Inflammatory macrophage treated with lipopolysaccharide for 4 hours (primary cell): ENCODE measurements at regions not wholly inside any gene's neighbourhood (a gene's known extent, or its start where the extent isn't known, plus 50 kb on each side); places are given as distances from the start of the nearest gene placed in this dataset.
"Not testable (repeated sequence)": the region's sequence is repeated elsewhere in the genome, so short reads cannot be mapped to it uniquely, and the experiment has no call there.

Experiments
- DNase-seq: peaks from one replicate; pipeline ENCODE4 v3.0.0-alpha.2; 2020

DNA sequence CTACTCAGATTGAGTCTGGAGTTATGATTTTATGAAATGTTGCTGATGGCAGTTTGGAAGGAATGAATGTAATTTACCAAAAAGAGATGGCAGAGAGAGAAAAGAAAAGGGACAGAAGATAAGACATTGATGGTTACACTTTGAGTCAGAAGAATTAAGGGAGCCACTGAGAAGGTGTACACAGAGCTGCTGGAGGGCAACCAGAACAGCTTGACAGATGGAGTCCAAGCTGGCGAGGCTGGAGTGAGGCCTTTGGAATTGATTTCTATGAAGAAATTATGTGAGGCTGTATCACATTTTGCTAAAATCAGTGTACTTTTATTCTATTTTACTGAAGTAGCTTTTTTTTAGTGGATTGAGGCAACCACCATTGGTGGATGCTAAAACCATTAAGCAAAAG lies 740.5 kb downstream of the REEP3 start:
- no peak for DNase-seq

DNA sequence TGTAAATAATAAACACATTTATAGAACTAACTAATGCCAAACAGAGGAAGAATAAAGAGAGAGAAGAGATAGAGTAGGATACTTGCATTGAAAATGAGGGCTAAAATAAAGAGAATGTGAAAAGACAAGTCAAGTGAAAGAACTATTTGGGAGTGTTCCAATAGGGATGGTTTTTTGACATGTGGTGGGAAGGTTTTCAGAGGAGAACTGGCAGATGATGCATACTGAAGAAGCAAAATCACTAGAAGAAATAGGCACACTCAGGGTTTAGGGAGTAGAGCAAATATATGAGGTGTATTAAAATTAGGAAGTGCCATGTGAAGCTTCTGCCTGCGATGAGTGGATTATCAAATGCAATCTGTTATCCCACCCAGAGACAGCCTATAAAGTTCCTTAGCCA lies 744.8 kb downstream of the REEP3 start:
- DNase-seq, result no peak

DNA sequence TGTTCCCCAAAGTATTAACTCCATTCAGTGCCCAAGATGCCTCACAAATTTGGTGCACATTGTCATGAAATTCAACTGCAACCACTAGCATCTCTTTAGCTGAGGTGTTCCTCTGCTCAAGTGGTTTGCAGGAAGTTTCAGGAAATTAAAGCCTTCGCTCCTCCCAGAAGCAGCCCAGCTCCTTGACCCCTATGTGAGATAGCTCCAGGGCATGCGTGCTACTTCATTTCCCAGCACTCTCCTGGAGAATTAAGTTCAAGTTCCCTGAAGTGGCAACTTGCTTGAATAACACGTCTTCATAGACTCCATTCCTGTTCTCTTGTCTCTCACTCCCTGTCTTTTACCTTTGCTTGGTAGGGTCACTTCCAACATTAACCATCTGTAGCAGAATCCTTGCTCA lies 750.3 kb downstream of the REEP3 start:
- DNase-seq, result no peak

DNA sequence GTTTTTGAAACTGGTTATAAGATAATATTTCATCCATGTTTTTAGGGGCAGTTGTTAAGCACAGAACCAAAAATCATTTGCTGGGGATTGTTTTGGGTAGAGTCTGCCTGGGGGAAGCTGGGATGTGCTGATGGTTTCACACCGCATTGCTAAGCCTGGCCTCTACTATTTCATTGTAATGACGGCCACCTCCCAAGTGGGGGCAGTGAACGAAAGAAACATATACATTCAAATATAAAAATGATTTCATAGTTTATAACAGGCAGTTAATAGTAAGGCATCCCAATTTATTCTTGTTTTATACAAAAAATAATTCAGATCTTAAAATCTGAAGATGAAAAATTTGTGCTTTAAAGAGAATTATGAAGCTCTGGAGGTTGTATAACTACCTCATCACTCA lies 750.8 kb downstream of the REEP3 start:
- no peak for DNase-seq

DNA sequence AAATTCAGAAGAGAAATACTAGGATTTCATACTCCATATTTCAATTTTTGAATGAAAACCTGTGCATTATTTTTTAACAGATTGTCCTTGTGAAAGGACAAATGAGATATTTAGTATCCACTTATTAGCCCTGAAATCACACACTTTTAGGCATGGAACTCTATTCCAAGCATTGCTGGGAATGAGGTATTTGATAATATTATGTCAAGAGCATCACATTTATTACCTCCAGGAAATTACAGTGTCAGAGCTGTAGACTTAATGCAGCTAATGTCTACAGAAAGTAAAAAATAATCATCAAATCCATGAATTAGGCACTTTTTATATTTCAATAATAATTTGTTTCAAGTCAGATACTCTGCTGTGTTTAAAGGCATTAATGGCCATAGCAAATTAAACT lies 753.8 kb downstream of the REEP3 start:
- DNase-seq, result no peak

GRCh38 chr10:64275774-64276173 lies 754.6 kb downstream of the REEP3 start:
- no peak for DNase-seq

DNA sequence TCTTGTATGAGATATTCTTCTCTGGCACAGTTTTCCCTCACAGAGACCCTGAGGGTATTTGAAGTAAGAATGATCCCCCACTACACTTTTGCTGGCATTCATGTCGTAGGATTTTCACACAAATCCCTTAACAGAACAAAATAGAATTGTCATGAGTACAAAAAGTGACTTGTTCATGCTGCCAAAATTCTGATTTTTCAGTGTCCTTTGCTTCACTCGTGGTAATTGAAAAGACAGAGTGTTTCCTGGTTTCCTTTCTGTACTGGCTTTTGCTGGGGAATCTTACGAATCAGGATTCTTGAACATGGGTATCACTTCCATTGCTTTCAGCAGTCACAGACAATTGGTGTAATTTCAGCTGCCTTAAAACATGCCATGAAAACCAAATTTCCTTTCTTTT lies 756.3 kb downstream of the REEP3 start:
- no peak for DNase-seq

DNA sequence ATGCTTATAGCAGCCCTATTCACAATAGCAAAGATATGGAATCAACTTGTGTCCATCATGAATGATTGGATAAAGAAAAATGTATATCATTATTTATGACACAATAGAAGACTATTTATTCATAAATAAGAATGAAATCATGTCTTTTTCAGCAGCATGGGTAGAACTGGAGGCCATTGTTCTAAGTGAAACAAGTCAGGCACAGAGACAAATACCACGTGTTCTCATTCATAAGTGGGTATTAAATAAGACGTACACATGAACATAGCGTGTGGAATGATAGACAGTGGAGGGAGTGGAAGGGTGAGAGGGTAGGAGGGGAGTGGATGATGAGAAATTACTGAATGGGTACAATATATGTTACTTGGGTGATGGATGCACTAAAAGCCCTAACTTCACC lies 762.4 kb downstream of the REEP3 start:
- no peak for DNase-seq

DNA sequence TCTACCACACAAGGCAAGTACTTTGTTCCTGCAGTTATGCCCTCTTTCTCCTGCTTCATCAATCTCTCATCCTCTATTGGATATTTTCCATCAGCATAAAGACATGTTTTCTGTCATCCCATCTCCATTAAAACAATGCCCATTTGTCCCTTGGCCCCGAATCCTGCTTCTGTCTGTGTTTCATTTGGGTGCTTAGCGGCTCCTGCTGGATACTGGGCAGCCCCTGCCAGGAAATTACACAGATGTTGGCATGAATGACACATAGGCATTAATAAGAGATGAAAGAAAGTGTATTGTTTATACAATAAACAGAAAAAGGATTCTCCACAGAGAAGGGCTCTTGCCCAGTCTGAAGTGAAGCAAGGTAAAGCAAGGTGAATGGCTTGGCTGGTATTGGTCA lies 765.3 kb downstream of the REEP3 start:
- DNase-seq, result no peak

DNA sequence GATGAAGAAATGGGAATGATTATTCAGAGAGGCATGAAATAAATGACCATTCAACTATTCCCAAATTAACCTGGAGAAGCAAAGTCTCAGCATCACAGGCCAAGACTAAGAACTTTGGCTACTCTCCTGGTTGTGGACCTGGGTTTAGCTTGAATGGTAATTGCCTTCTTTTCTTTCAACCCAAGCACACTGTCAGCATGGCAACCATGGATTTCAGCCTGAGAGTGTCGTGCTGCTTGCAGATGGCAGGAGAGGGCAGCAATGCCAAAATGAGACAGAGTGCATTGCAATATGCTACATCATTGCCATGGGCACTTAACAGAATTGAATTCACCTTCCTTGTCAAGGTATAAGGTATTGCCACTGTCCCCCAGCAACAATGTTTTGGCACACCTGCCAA lies 767.2 kb downstream of the REEP3 start:
- no peak for DNase-seq

- no peak for DNase-seq
Observed at GRCh38 chr10:64303566-64303965, 782.4 kb downstream of the REEP3 start.

GRCh38 chr10:64306729-64307327 lies 785.6 kb downstream of the REEP3 start:
- no peak for DNase-seq

DNA sequence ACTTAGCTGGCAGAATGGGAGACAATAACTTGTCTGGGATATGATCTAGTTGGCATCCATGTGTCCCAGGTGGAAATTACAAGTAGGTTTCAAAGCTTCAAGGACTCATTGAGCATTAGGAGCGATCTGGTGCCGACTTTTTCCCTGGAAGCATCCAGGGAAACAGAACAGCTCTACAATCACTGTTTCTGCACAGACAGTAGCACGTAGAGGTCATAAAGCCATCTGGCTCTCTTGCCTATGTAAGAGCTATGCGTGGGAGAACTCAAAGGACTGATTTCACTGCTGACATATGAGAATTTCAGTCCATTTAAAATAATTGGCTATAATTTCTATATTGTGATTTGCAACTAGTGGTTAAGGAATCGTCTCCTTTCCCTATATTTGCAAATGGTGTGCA lies 791.7 kb downstream of the REEP3 start:
- DNase-seq, result no peak

- no peak for DNase-seq
Observed at GRCh38 chr10:64313967-64314366, 792.8 kb downstream of the REEP3 start.

DNA sequence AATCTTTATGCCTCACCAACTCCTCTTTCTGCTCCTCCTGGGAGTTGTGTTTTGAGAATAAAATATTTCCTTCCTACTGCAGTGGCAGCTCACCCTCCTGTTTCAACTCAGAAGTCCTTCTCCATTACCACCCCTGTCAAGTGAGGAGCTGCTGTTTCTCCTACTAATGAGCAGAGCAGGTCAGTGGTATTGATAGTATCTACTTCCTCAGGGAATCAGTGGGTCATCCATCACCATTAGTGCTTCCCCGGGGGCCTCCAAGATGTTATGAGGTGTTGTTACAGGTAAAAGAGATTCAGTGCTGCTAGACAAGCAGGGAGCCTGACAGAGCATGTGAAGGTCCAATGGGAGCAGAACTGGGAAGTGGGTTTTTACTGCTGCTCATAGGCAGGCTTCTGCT lies 795.2 kb downstream of the REEP3 start:
- no peak for DNase-seq

DNA sequence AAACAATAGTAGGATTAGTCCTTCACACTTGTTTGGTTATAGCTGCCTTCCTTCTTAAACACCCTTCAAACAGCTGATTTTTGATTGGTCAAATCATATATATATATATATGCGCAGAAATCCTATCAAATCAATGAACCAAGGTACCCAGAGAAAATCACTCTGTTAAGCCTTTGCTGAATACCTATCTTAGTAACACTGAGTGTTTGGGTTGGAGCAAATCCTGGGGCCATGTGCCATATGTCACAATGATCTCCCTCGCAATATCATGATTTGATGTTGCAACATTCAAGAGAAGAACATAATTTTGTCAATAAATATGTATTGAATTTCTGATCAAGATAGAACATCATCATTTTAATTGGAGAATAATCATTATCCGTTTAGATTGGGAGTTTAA lies 795.6 kb downstream of the REEP3 start:
- no peak for DNase-seq

- no peak for DNase-seq
Observed at GRCh38 chr10:64320448-64320847, 799.2 kb downstream of the REEP3 start.

- no peak for DNase-seq
Observed at GRCh38 chr10:64329510-64329909, 808.3 kb downstream of the REEP3 start.

DNA sequence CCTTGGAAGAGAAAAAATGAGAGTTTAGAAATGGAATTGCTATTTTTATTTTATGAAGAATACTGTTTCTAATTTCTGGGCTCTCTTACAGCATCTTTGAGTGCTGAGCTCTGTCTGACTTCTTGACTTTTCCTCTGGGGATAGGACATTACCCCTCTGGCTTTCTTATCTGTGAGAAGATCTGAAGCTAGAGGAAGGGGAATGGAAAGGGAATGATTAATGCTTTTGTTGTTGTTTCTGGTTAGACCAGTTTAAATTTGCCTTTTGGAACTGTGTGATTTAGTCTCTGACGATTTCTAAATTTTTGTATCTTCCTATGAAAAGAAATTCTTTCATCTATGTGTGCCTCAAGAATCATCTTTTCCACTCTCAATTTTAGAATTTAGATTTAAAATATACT lies 811.4 kb downstream of the REEP3 start:
- no peak for DNase-seq

DNA sequence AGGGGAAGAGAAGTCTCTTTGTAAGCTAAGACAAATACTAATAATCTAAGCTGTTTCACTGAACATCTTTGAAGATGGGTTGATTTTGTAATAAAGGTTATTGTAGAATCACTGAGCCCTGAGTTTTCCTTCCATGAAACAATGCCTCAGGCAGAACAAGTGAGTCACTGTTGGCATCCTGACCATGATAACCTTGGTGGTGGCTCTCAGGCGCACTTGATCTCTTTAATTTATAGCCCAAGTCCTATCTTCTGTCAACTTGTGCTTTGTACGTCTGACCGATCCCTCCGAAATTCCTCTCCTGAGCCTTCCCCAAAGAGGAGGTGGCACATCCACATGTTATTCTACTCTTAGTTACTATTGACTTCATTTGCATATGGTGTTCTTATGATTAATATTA lies 812.9 kb downstream of the REEP3 start:
- DNase-seq, result no peak

DNA sequence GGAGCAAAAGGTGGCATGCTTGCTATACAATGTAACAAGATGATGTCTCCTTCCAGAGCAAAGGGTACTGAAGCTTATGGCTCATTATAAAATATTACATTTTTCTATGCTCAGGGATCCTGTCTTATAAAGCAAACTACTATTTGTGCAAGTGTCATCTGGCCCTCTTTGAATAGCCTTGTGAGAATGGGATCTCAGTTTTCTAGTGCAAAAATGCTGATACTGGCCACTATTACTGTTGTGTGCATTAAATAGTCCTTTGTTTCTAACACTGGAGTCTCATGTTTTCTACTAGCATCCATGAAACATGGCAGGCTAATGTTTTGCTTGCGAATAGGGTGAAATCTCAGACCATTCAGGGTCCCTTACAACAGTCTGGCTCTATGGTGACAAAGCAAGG lies 823.0 kb downstream of the REEP3 start:
- DNase-seq, result no peak

- no peak for DNase-seq
Observed at GRCh38 chr10:64345856-64346255, 824.7 kb downstream of the REEP3 start.

DNA sequence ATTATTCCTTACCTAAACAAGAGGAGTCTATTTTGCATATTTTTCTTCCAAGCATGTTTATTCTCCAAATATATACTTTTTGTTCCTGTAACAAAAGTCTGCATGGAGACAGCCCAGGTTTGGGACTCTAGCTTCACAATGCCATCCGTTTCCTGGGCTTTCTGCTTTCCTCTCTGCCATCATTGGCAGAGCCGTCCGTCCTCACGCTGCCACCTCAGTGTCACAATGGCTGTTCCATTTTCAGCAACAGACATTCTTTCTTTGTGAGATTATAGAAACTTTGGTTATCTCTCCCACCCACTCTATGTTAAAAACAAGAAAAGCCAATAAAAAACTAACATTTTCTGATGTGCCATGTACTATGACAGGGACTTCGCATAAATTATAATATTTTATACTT lies 825.2 kb downstream of the REEP3 start:
- no peak for DNase-seq

GRCh38 chr10:64350665-64351064 lies 829.5 kb downstream of the REEP3 start:
- no peak for DNase-seq

- no peak for DNase-seq
Observed at GRCh38 chr10:64358907-64359306, 837.7 kb downstream of the REEP3 start.

- not testable (repeated sequence) for DNase-seq
Observed at GRCh38 chr10:64360240-64360639, 839.0 kb downstream of the REEP3 start.
